Skeletal muscle satellite cell (primary cell): ENCODE measurements at regions not wholly inside any gene's neighbourhood (a gene's known extent, or its start where the extent isn't known, plus 50 kb on each side); places are given as distances from the start of the nearest gene placed in this dataset.

ENCODE experiments used
- H3K27me3 ChIP-seq: 2 replicates; pipeline ENCODE4 v1.7.0; 2013; ENCODE audit warnings: low read length; ENCODE audit not compliant: control insufficient read depth, insufficient read depth
- H3K36me3 ChIP-seq: 2 replicates; pipeline ENCODE4 v1.7.0; 2013; ENCODE audit warnings: mild to moderate bottlenecking, control low read depth, low read length; ENCODE audit not compliant: insufficient read depth
- H3K4me1 ChIP-seq: 2 replicates; pipeline ENCODE4 v1.7.0; 2013; ENCODE audit warnings: low read length; ENCODE audit not compliant: control insufficient read depth, insufficient read depth
- H3K4me2 ChIP-seq: 2 replicates; pipeline ENCODE4 v1.7.0; 2013; ENCODE audit warnings: mild to moderate bottlenecking, low read length
- H3K4me3 ChIP-seq: 2 replicates; pipeline ENCODE4 v1.7.0; 2013; ENCODE audit warnings: low read length
- H3K9ac ChIP-seq: 2 replicates; pipeline ENCODE4 v1.7.0; 2013; ENCODE audit warnings: mild to moderate bottlenecking, low read depth, low read length, moderate library complexity
- H3K9me3 ChIP-seq: replicated peaks from 2 replicates; pipeline ENCODE4 v1.7.0; 2013; ENCODE audit warnings: mild to moderate bottlenecking, control low read depth, low read length

DNA sequence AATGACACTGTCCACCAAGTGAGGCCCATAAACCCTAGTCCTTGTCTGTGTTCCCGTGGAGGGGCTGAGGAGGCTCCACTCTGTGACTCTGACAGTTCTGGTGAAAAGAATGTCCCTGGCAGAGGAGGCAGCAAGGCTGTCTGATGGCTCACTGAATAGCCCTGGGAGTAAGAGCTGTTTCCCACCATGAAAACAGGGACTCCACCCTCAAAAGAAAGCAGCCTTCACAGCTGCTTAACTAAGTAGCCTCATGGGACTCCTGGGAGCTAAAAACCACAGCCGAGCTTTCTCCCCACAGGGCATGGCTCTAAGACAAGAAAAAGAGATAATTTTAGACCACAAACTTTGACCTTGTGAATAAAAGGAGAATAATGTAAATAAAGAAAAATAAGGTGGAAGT is 135.1 kb upstream of the FRY start:
- Histone ChIP-seq H3K4me1 (peaks cover 23% of the 10 kb centered on the region), H3K36me3 (no peaks in the 10 kb centered on the region), H3K9me3 (no peaks in the 10 kb centered on the region), H3K4me3 (no peak overlapping the region), H3K27me3 (no peaks in the 10 kb centered on the region), H3K4me2 (no peak overlapping the region), H3K9ac (peak overlapping the region; percentile 57)

GRCh38 chr13:31898378-31899071 is 133.0 kb upstream of the FRY start:
- no peak overlapping the region for H3K4me3 ChIP-seq
- peaks cover 16% of the 10 kb centered on the region for H3K4me1 ChIP-seq
- H3K9ac ChIP-seq = no peak overlapping the region

GRCh38 chr13:31901985-31902384 is 129.6 kb upstream of the FRY start:
- Histone ChIP-seq H3K9me3 (no peaks in the 10 kb centered on the region), H3K27me3 (no peaks in the 10 kb centered on the region), H3K4me2 (no peak overlapping the region), H3K9ac (no peak overlapping the region), H3K4me3 (no peak overlapping the region), H3K4me1 (peaks cover 1% of the 10 kb centered on the region), H3K36me3 (no peaks in the 10 kb centered on the region)

More at GRCh38 chr13:31898378-31899071, 133.0 kb upstream of the FRY start:
- H3K36me3 ChIP-seq = no peaks in the 10 kb centered on the region
- H3K4me2 ChIP-seq = no peak overlapping the region
- no peaks in the 10 kb centered on the region for H3K27me3 ChIP-seq
- no peaks in the 10 kb centered on the region for H3K9me3 ChIP-seq

DNA sequence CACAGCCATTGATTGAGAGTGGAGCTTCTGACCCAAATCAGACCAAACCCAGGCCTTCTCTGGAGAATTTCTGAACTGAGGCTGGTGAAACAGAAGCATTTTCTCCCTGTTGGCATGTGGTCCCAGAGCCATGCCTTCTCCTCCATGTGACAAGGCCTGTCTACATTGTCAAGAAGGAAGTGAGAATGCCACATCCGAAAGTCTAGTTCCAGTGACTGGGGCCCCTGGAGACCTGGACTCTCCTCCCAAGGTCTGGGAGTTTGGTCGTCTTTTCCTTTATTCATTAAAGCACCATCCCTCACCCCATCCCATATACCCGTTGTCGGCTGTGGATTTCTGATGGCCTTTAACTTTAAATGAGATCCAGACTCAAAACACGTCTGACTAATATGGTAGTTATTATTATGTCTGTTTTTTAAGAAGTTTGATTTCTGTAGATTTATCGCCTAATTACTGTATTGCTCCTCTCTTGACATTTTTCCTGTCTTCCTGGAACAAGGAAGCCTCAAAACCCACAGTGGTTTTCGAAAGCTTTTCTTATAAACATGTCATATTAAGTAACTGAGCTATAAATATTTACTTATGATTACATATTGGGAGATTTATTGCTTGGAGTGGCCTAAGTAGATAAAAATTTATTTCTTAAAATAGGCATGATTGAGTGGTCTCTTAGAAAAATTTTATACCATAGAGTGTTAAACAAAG is 128.3 kb upstream of the FRY start:
- H3K27me3 ChIP-seq = no peaks in the 10 kb centered on the region
- H3K4me3 ChIP-seq = no peak overlapping the region
- no peak overlapping the region for H3K4me2 ChIP-seq
- H3K36me3 ChIP-seq = no peaks in the 10 kb centered on the region
- H3K4me1 ChIP-seq = no peaks in the 10 kb centered on the region
- H3K9me3 ChIP-seq = no peaks in the 10 kb centered on the region
- no peak overlapping the region for H3K9ac ChIP-seq

- H3K27me3 ChIP-seq = no peaks in the 10 kb centered on the region
- no peaks in the 10 kb centered on the region for H3K36me3 ChIP-seq
- H3K9ac ChIP-seq = no peak overlapping the region
- H3K4me3 ChIP-seq = no peak overlapping the region
- H3K9me3 ChIP-seq = no peaks in the 10 kb centered on the region
- H3K4me2 ChIP-seq = no peak overlapping the region
- peaks cover 6% of the 10 kb centered on the region for H3K4me1 ChIP-seq
Observed at GRCh38 chr13:31904941-31905824, 126.4 kb upstream of the FRY start.

DNA sequence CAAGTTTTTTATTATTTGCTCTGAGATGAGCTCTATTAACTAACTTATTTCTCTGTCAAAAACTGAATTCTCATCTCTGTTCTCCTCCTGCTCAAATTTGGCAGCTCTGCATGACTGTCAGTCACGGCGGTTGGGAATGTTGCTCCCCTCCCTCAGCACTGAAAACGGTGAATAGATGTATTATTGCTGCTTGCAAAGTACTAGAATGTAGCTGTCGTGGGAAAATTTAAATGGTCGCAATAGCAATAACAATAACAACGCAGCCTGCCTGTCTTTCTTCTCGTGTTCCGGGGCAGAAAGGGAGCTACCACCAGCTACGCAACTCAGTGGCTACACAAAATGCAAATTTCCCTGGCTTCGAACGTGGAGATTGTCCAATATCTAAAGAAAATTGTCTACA is 125.6 kb upstream of the FRY start:
- peak overlapping the region; percentile 19 for H3K4me2 ChIP-seq
- H3K4me1 ChIP-seq = peaks cover 6% of the 10 kb centered on the region
- no peak overlapping the region for H3K9ac ChIP-seq
- no peaks in the 10 kb centered on the region for H3K9me3 ChIP-seq
- H3K4me3 ChIP-seq = no peak overlapping the region
- no peaks in the 10 kb centered on the region for H3K36me3 ChIP-seq
- H3K27me3 ChIP-seq = no peaks in the 10 kb centered on the region

DNA sequence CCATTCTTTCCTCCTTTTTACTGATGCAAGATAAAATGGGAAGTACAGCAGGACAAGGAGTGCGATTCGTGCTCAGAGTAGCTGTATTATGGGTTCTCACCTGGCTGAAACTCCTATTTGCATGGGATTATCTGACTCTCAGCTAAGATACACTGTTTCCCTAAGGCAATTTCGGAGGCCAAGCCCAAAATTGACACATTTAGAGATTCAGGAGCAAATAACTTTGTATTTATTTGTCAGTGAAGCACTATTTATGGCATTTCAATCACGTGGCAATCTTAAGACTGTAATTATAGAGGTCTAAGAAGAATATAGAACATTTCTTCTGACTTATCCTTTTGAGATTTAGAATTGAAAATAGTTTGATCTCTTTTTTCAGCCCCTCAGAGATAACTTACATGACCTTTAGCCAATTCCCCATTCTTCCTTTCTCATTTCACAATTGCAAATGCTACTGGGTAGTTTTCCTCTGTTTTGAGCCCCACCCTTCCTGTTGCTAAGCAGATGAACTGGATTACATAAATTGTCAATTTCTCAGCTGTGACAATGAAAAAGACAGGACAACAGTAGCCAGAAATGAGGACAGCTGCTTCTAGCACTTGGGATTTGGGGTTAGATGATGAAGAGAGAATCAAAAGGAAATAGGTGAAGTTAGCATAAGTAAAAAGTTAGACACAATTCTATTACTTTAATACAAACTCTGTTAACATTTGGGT is 122.7 kb upstream of the FRY start:
- H3K9ac ChIP-seq = no peak overlapping the region
- no peaks in the 10 kb centered on the region for H3K36me3 ChIP-seq
- no peak overlapping the region for H3K4me3 ChIP-seq
- peak overlapping the region; percentile 9 for H3K4me2 ChIP-seq
- H3K27me3 ChIP-seq = no peaks in the 10 kb centered on the region
- H3K9me3 ChIP-seq = no peaks in the 10 kb centered on the region
- H3K4me1 ChIP-seq = peaks cover 6% of the 10 kb centered on the region

DNA sequence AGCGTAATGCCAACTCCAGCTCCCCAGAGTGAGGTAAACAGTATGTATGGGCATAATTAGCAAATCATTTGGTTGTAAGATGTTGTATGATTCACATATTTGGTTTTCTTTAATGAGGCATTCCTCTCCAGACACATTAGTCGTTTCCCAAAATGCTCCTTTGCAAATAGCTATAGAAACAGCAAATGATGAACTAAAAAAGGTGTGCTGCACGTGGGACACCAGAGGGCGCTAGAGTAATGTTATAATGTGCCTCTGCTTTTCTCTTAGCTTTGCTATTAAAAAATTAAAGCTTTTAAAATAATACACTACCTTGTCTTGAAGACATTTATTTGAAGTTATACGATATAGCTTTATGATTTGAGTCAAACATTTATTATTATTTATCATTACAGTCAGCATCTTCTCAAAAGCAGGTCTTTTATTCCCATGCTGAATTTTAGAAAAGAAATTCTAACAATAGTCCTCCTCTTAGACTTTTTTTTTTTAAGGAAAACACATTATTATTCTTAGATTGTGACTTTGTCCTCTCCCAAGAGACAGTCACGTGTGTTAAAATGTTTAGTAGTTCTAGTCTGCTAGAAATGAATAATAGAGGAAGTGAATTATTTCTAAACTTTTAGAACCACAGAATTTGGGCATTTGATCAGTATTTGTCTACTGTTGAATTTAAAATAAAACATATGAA is 121.6 kb upstream of the FRY start:
- Histone ChIP-seq H3K36me3 (no peaks in the 10 kb centered on the region), H3K4me1 (peaks cover 6% of the 10 kb centered on the region), H3K9ac (no peak overlapping the region), H3K9me3 (no peaks in the 10 kb centered on the region), H3K4me2 (no peak overlapping the region), H3K4me3 (no peak overlapping the region), H3K27me3 (no peaks in the 10 kb centered on the region)

GRCh38 chr13:31910633-31911032 is 120.9 kb upstream of the FRY start:
- H3K4me1 ChIP-seq = peaks cover 6% of the 10 kb centered on the region
- no peaks in the 10 kb centered on the region for H3K9me3 ChIP-seq
- no peaks in the 10 kb centered on the region for H3K27me3 ChIP-seq
- no peak overlapping the region for H3K4me3 ChIP-seq
- no peak overlapping the region for H3K9ac ChIP-seq
- H3K4me2 ChIP-seq = no peak overlapping the region
- H3K36me3 ChIP-seq = no peaks in the 10 kb centered on the region

GRCh38 chr13:31912647-31913401 is 118.8 kb upstream of the FRY start:
- no peak overlapping the region for H3K9ac ChIP-seq
- H3K4me3 ChIP-seq = no peak overlapping the region
- no peaks in the 10 kb centered on the region for H3K9me3 ChIP-seq
- H3K36me3 ChIP-seq = no peaks in the 10 kb centered on the region
- no peaks in the 10 kb centered on the region for H3K27me3 ChIP-seq
- H3K4me1 ChIP-seq = peaks cover 6% of the 10 kb centered on the region
- H3K4me2 ChIP-seq = no peak overlapping the region
